A549 (cell line): ENCODE measurements at regions not wholly inside any gene's neighbourhood (a gene's known extent, or its start where the extent isn't known, plus 50 kb on each side); places are given as distances from the start of the nearest gene placed in this dataset.

Experiments
- ATAC-seq, 2 experiments: fragments of 200-7000 bp in 1 of 2; fragments of >200 bp in 1 of 2; cut with Nextera tagmentation in 1 of 2; cut with Tn5 transposase in 1 of 2; 3 replicates each; pipeline versions ENCODE4 v1.8.0 to v1.9.1; 2018 to 2020; ENCODE audit warnings: mild to moderate bottlenecking in 1 of 2, moderate library complexity in 1 of 2
- CTCF ChIA-PET: fragments of 300-600 bp; sonication (Branson Sonifier 250); formaldehyde crosslinking; extraction: SDS; loops from one replicate; lab custom pipeline; 2021; ENCODE audit warnings: antibody characterized with exemption, inconsistent platforms; lab: Yijun Ruan, JAX
- POLR2A ChIA-PET: fragments of 350-600 bp; formaldehyde crosslinking; extraction: SDS; loops from one replicate; lab custom pipeline; 2021; ENCODE audit warnings: antibody characterized with exemption, inconsistent platforms; lab: Yijun Ruan, JAX
- DNase-seq, 2 experiments: peaks; one replicate each; pipeline versions ENCODE4 v3.0.0 to v3.0.0-alpha.2; 2011 to 2016; ENCODE audit warnings: low read depth in 1 of 2, low spot score in 1 of 2
- FAIRE-seq: peaks from 2 replicates; lab custom pipeline; 2011; peaks lifted over from hg19 to GRCh38; lab: Jason Lieb, UNC
- H3K27ac ChIP-seq, 2 experiments: fragments of >200 bp; sonication (Bioruptor Twin); formaldehyde crosslinking; 3 replicates each; pipeline ENCODE4 v1.5.1; 2016 to 2017
- H3K4me1 ChIP-seq: fragments of >200 bp; sonication (Bioruptor Twin); formaldehyde crosslinking; 3 replicates; pipeline ENCODE4 v1.6.1; 2016
- H3K4me2 ChIP-seq: fragments of >200 bp; sonication (Bioruptor Twin); formaldehyde crosslinking; 3 replicates; pipeline ENCODE4 v1.6.1; 2016
- H3K4me3 ChIP-seq: fragments of >200 bp; sonication (Bioruptor Twin); formaldehyde crosslinking; 3 replicates; pipeline ENCODE4 v1.5.1; 2016
- H3K9me3 ChIP-seq: fragments of >200 bp; sonication (Bioruptor Twin); formaldehyde crosslinking; 3 replicates; pipeline ENCODE4 v1.6.1; 2016
- CBX8 ChIP-seq: fragments of 200-600 bp; sonication (generic); IDR thresholded peaks from 2 replicates; pipeline ENCODE4 v1.6.1; 2016
- EHF ChIP-seq: fragments of 250-450 bp; sonication (Bioruptor Pico); IDR thresholded peaks from 2 replicates; pipeline ENCODE4 v1.5.0; 2020; ENCODE audit warnings: mild to moderate bottlenecking
- EP300 ChIP-seq, 2 experiments: fragments of >200 bp; sonication (Bioruptor Twin); formaldehyde crosslinking; IDR thresholded peaks; 2 replicates in 1 of 2; 3 replicates in 1 of 2; pipeline ENCODE4 v1.6.1; 2016 to 2017
- ESRRA ChIP-seq: fragments of 150-350 bp; IDR thresholded peaks from 2 replicates; pipeline ENCODE4 v1.6.1; 2014; ENCODE audit warnings: mild to moderate bottlenecking, low read length, borderline replicate concordance
- FOXS1 ChIP-seq: fragments of 250-450 bp; sonication (Bioruptor Pico); IDR thresholded peaks from 2 replicates; pipeline ENCODE4 v1.5.0; 2020; ENCODE audit warnings: mild to moderate bottlenecking, moderate library complexity
- GATA3 ChIP-seq: IDR thresholded peaks from 2 replicates; pipeline ENCODE4 v1.6.1; 2012; ENCODE audit warnings: borderline replicate concordance
- HOXA7 ChIP-seq: fragments of 250-450 bp; sonication (Bioruptor Pico); IDR thresholded peaks from 2 replicates; pipeline ENCODE4 v1.5.0; 2020; ENCODE audit warnings: mild to moderate bottlenecking, moderate library complexity
- HOXB13 ChIP-seq: fragments of 250-450 bp; sonication (Bioruptor Pico); IDR thresholded peaks from 2 replicates; pipeline ENCODE4 v1.5.0; 2020; ENCODE audit warnings: low read depth, mild to moderate bottlenecking, moderate library complexity
- JUN ChIP-seq, 2 experiments: fragments of >200 bp; sonication (Bioruptor Twin); formaldehyde crosslinking; IDR thresholded peaks; 2 replicates in 1 of 2; 3 replicates in 1 of 2; pipeline ENCODE4 v1.6.1; 2016 to 2017
- JUNB ChIP-seq: fragments of >200 bp; sonication (Bioruptor Twin); formaldehyde crosslinking; IDR thresholded peaks from 2 replicates; pipeline ENCODE4 v1.6.1; 2016
- MAFK ChIP-seq: fragments of 450-650 bp; IDR thresholded peaks from 2 replicates; pipeline ENCODE4 v1.6.1; 2014; ENCODE audit not compliant: partially characterized antibody
- MAX ChIP-seq: IDR thresholded peaks from 2 replicates; pipeline ENCODE4 v1.6.1; 2012
- MYC ChIP-seq: IDR thresholded peaks from 2 replicates; pipeline ENCODE4 v1.6.1; 2012; ENCODE audit warnings: mild to moderate bottlenecking, inconsistent platforms, low read length, improper control_type of control experiment, borderline replicate concordance
- NFE2L2 ChIP-seq: fragments of 150-350 bp; conservative IDR thresholded peaks from 2 replicates; pipeline ENCODE4 v1.6.1; 2014; ENCODE audit warnings: low read length
- RAD21 ChIP-seq, 2 experiments: fragments of >200 bp in 1 of 2; sonication (Bioruptor Twin) in 1 of 2; formaldehyde crosslinking in 1 of 2; IDR thresholded peaks in 1 of 2; conservative IDR thresholded peaks in 1 of 2; 2 replicates in 1 of 2; 3 replicates in 1 of 2; pipeline ENCODE4 v1.6.1; 2012 to 2018; ENCODE audit warnings: inconsistent platforms in 1 of 2
- RARB ChIP-seq: fragments of 250-450 bp; sonication (Bioruptor Pico); IDR thresholded peaks from 2 replicates; pipeline ENCODE4 v1.8.0; 2021; ENCODE audit warnings: mild to moderate bottlenecking, moderate library complexity
- REST ChIP-seq: fragments of 200-600 bp; sonication (generic); IDR thresholded peaks from 2 replicates; pipeline ENCODE4 v1.6.1; 2016; ENCODE audit warnings: antibody characterized with exemption, mild to moderate bottlenecking, moderate library complexity
- RFX5 ChIP-seq: fragments of 450-650 bp; IDR thresholded peaks from 2 replicates; pipeline ENCODE4 v1.7.1; 2014; ENCODE audit warnings: antibody characterized with exemption, mild to moderate bottlenecking, moderate library complexity
- TFCP2L1 ChIP-seq: fragments of 250-450 bp; sonication (Bioruptor Pico); IDR thresholded peaks from 2 replicates; pipeline ENCODE4 v1.5.0; 2021; ENCODE audit warnings: mild to moderate bottlenecking
- TP53 ChIP-seq: fragments of 250-450 bp; sonication (Bioruptor Pico); IDR thresholded peaks from 2 replicates; pipeline ENCODE4 v1.5.0; 2021; ENCODE audit warnings: mild to moderate bottlenecking, moderate library complexity
- WGBS: methylation state at CpG from one replicate; pipeline ENCODE4 v1.1.6; 2017; ENCODE audit errors: missing lambda C conversion rate; 5-methylcytosine and 5-hydroxymethylcytosine counted together
- TF ChIP-seq, protein P1 (sequence below): fragments of 250-450 bp; sonication (Bioruptor Pico); IDR thresholded peaks from 2 replicates; pipeline ENCODE4 v1.5.0; 2020; ENCODE audit warnings: low read depth, mild to moderate bottlenecking, moderate library complexity
- TF ChIP-seq, protein P2 (sequence below): fragments of >200 bp; sonication (Bioruptor Twin); formaldehyde crosslinking; IDR thresholded peaks from 2 replicates; pipeline ENCODE4 v1.6.1; 2016

- no peak for FAIRE-seq
- POLR2A ChIA-PET = no interaction called here
- CTCF ChIA-PET = no interaction called here
- ATAC-seq = peak; percentile 34 to 44; a peak in 1 of 6 replicates
- no peak overlapping the region for H3K27ac ChIP-seq
- TF ChIP-seq HOXA7 (no peak), RAD21 (conservative IDR thresholded peaks at IDR 0.05 in 1 of 2, IDR thresholded peaks at IDR 0.05 in 1 of 2) (0 out of 5 replicates have a peak, but pooled peaks of 1 of the 2 experiments have one; percentile 17), EHF (no peak), EP300 (IDR thresholded peaks at IDR 0.05) (no peak), JUNB (no peak)
- TF ChIP-seq, protein P1, sequence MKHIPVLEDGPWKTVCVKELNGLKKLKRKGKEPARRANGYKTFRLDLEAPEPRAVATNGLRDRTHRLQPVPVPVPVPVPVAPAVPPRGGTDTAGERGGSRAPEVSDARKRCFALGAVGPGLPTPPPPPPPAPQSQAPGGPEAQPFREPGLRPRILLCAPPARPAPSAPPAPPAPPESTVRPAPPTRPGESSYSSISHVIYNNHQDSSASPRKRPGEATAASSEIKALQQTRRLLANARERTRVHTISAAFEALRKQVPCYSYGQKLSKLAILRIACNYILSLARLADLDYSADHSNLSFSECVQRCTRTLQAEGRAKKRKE (CRISPR knock-in tag) = no peak
- TF ChIP-seq, protein P2, sequence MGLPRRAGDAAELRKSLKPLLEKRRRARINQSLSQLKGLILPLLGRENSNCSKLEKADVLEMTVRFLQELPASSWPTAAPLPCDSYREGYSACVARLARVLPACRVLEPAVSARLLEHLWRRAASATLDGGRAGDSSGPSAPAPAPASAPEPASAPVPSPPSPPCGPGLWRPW = no peak
- no peaks in the 10 kb centered on the region for H3K4me1 ChIP-seq
- peak in 1 of 2 experiments; percentile 9 for DNase-seq
- under 1% methylated on average over 5 of the region's 5 CpGs for WGBS
- H3K9me3 ChIP-seq = no peaks in the 10 kb centered on the region
- no peak overlapping the region for H3K4me2 ChIP-seq
- H3K4me3 ChIP-seq = no peak overlapping the region
Observed at GRCh38 chr4:45453258-45453853, 670.5 kb downstream of the GABRG1 start.

- POLR2A ChIA-PET = no interaction called here
- Histone ChIP-seq H3K27ac (no peak overlapping the region), H3K9me3 (no peaks in the 10 kb centered on the region), H3K4me1 (no peaks in the 10 kb centered on the region), H3K4me2 (no peak overlapping the region), H3K4me3 (no peak overlapping the region)
- FAIRE-seq = no peak
- CTCF ChIA-PET = no interaction called here
- ATAC-seq = no peak
- DNase-seq = peak in 1 of 2 experiments; percentile 9
- WGBS = 6% methylated on average over 1 of the region's 1 CpG
- TF ChIP-seq RFX5 (no peak), RARB (CRISPR knock-in tag) (no peak), HOXB13 (CRISPR knock-in tag) (no peak), CBX8 (no peak), REST (no peak), FOXS1 (CRISPR knock-in tag) (no peak), TP53 (CRISPR knock-in tag) (no peak), JUN (IDR thresholded peaks at IDR 0.05) (no peak), TFCP2L1 (CRISPR knock-in tag) (no peak), NFE2L2 (no peak)
- TF ChIP-seq, protein P2 = no peak
Observed at GRCh38 chr4:45442466-45442865, 681.4 kb downstream of the GABRG1 start.

DNA sequence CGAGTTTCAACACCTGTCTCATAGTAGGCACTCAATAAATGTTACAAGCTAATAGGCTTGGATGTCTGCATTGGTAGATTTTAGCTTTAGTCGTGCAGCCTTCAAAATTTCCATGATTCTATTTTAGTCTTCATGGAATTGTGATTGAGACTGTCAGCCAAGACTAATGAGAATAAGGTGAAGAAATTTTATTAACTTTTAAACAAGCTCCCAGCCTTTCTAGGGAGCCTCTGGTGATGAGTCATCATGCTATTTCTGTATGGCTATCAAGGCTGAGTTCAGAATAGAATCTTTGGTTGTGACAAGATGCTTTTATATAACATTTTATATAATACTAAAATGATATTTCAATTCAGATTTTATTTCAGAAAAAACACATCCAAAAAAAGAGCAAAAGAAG, 685.8 kb downstream of the GABRG1 start:
- WGBS = 0% methylated on average over 2 of the region's 2 CpGs
- no peak for TF ChIP-seq ESRRA
- TF ChIP-seq MAX = no peak
- no peak for TF ChIP-seq CBX8
- no peak for TF ChIP-seq NFE2L2
- no peak for TF ChIP-seq MAFK
- TF ChIP-seq GATA3 = no peak
- TF ChIP-seq EHF = no peak
- TF ChIP-seq MYC = no peak
- TF ChIP-seq FOXS1 (CRISPR knock-in tag) = no peak
- FAIRE-seq (no peak), ATAC-seq (no peak), DNase-seq (no peak)
- H3K4me1 ChIP-seq = no peaks in the 10 kb centered on the region
- H3K4me2 ChIP-seq = no peak overlapping the region
- ChIA-PET POLR2A (no interaction called here), CTCF (no interaction called here)
- H3K9me3 ChIP-seq = no peaks in the 10 kb centered on the region
- no peak overlapping the region for H3K4me3 ChIP-seq
- H3K27ac ChIP-seq = no peak overlapping the region
